CD14-positive monocyte (primary cell): ENCODE measurements at regions not wholly inside any gene's neighbourhood (a gene's known extent, or its start where the extent isn't known, plus 50 kb on each side); places are given as distances from the start of the nearest gene placed in this dataset.

Experiments used
- DNase-seq, 3 donors: peaks; one replicate each; pipeline ENCODE4 v3.0.0-alpha.2; 2011 to 2022
- H2AFZ ChIP-seq: 2 replicates; pipeline ENCODE4 v1.6.0; 2012; ENCODE audit warnings: mild to moderate bottlenecking, low read depth, low read length, inconsistent platforms; ENCODE audit not compliant: insufficient read depth, poor library complexity, severe bottlenecking
- H3K27ac ChIP-seq, 2 donors: 1 replicate in 1 of 2; 2 replicates in 1 of 2; pipeline ENCODE4 v1.5.1; 2012 to 2013; ENCODE audit warnings: low read length in 2 of 2, control low read depth in 1 of 2, inconsistent platforms in 1 of 2, low read depth in 1 of 2, mild to moderate bottlenecking in 1 of 2
- H3K27me3 ChIP-seq, 2 donors: one replicate each; pipeline versions ENCODE4 v1.6.0 to v1.6.1; 2011 to 2013; ENCODE audit warnings: low read length in 2 of 2; ENCODE audit not compliant: control insufficient read depth in 2 of 2, insufficient read depth in 2 of 2
- H3K36me3 ChIP-seq, 2 donors: replicated peaks in 1 of 2; 1 replicate in 1 of 2; 2 replicates in 1 of 2; pipeline versions ENCODE4 v1.5.1 to v1.6.1; 2012 to 2013; ENCODE audit warnings: low read length in 2 of 2, control low read depth in 1 of 2, inconsistent platforms in 1 of 2, mild to moderate bottlenecking in 1 of 2; ENCODE audit not compliant: insufficient read depth in 2 of 2, control insufficient read depth in 1 of 2
- H3K4me1 ChIP-seq, 2 donors: 1 replicate in 1 of 2; 2 replicates in 1 of 2; pipeline versions ENCODE4 v1.5.1 to v1.6.1; 2012 to 2013; ENCODE audit warnings: low read length in 2 of 2, control low read depth in 1 of 2, inconsistent platforms in 1 of 2, mild to moderate bottlenecking in 1 of 2, moderate library complexity in 1 of 2; ENCODE audit not compliant: insufficient read depth in 2 of 2, control insufficient read depth in 1 of 2
- H3K4me2 ChIP-seq: replicated peaks from 2 replicates; pipeline ENCODE3; 2012; ENCODE audit warnings: low read length, moderate library complexity, mild to moderate bottlenecking; ENCODE audit not compliant: poor library complexity, severe bottlenecking; ENCODE audit errors: extremely low read depth
- H3K4me3 ChIP-seq, 3 experiments: fragments of 200-600 bp in 1 of 3; sonication (generic) in 1 of 3; replicated peaks in 1 of 3; 1 replicate in 2 of 3; 2 replicates in 1 of 3; pipeline ENCODE4 v1.5.1; 2011 to 2013; ENCODE audit warnings: low read length in 3 of 3, mild to moderate bottlenecking in 3 of 3, control low read depth in 2 of 3, low read depth in 2 of 3, inconsistent platforms in 1 of 3, moderate library complexity in 1 of 3
- H3K79me2 ChIP-seq: 2 replicates; pipeline ENCODE4 v1.6.0; 2012; ENCODE audit warnings: mild to moderate bottlenecking, control low read depth, inconsistent platforms, low read length, moderate library complexity; ENCODE audit not compliant: insufficient read depth
- H3K9ac ChIP-seq: 2 replicates; pipeline ENCODE4 v1.6.0; 2017; ENCODE audit warnings: low read length, mild to moderate bottlenecking; ENCODE audit not compliant: insufficient read depth, poor library complexity, severe bottlenecking
- H3K9me3 ChIP-seq, 2 donors: replicated peaks in 1 of 2; 1 replicate in 1 of 2; 2 replicates in 1 of 2; pipeline versions ENCODE4 v1.5.1 to v1.6.1; 2012 to 2013; ENCODE audit warnings: low read length in 2 of 2, control low read depth in 1 of 2; ENCODE audit not compliant: control insufficient read depth in 1 of 2, insufficient read depth in 1 of 2
- H4K20me1 ChIP-seq: 2 replicates; pipeline ENCODE4 v1.6.0; 2012; ENCODE audit warnings: mild to moderate bottlenecking, low read length, control low read depth, moderate library complexity; ENCODE audit not compliant: insufficient read depth
- H3K27ac Mint-ChIP-seq, 7 donors: one replicate each; pipeline ENCODE4 v1.8.0; 2020; ENCODE audit warnings: mild to moderate bottlenecking in 7 of 7, mixed read lengths in 7 of 7, moderate library complexity in 6 of 7, inconsistent platforms in 2 of 7
- H3K27me3 Mint-ChIP-seq, 3 donors: one replicate each; pipeline ENCODE4 v1.8.0; 2021 to 2022; ENCODE audit warnings: low read depth in 3 of 3, mild to moderate bottlenecking in 3 of 3, mixed read lengths in 3 of 3, moderate library complexity in 3 of 3, inconsistent platforms in 1 of 3
- H3K36me3 Mint-ChIP-seq, 2 donors: one replicate each; pipeline ENCODE4 v1.8.0; 2020; ENCODE audit warnings: mixed read lengths in 2 of 2, inconsistent platforms in 1 of 2, mild to moderate bottlenecking in 1 of 2
- H3K4me1 Mint-ChIP-seq: one replicate; pipeline ENCODE4 v1.8.0; 2020; ENCODE audit warnings: mild to moderate bottlenecking, mixed read lengths
- H3K4me3 Mint-ChIP-seq, 2 donors: one replicate each; pipeline ENCODE4 v1.8.0; 2020; ENCODE audit warnings: mild to moderate bottlenecking in 2 of 2, mixed read lengths in 2 of 2, moderate library complexity in 1 of 2
- H3K9me3 Mint-ChIP-seq, 7 donors: one replicate each; pipeline ENCODE4 v1.8.0; 2020 to 2022; ENCODE audit warnings: mixed read lengths in 7 of 7, mild to moderate bottlenecking in 6 of 7, moderate library complexity in 6 of 7, inconsistent platforms in 2 of 7
- CTCF ChIP-seq: fragments of 200-600 bp; IDR thresholded peaks from one replicate; pipeline ENCODE4 v1.8.0; 2022; ENCODE audit warnings: antibody characterized with exemption, mild to moderate bottlenecking
- WGBS: methylation state at CpG from one replicate; pipeline ENCODE4 v1.1.5; 2013; ENCODE audit warnings: missing lambda C conversion rate; ENCODE audit not compliant: insufficient coverage; 5-methylcytosine and 5-hydroxymethylcytosine counted together
- intact Hi-C, 2 donors: fragments of 100-400 bp; cut with micrococcal nuclease; formaldehyde crosslinking; loops; one replicate each; pipeline versions ENCODE4 v1.15.0 to v1.15.1; 2023

DNA sequence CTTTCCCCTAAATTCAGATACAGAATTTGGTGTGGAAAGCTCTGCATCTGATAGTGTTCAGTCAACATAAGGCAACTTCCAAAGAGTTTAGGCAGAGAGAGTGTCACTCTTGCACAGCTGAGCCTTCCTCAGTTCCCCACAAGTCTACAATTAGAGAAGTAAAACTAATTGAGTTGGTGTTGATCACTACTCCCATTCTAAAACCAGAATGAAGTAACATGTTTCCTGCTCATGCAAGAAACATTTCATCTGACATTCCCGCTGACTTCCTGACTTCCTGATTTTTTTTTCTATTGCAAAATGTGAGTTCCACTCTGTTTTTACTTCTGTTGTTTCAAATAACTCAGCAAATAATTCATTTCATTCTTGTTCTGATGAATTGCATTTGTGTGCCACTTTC, 271.0 kb downstream of the ALG10B start:
- Histone ChIP-seq H3K4me3 (peak overlapping the region in 1 of 3 experiments; percentile 54), H3K27ac (peak overlapping the region in 1 of 2 donors; percentile 75), H3K79me2 (no peaks in the 10 kb centered on the region), H3K9me3 (no peaks in the 10 kb centered on the region), H3K4me1 (peaks cover 38 to 39% of the 10 kb centered on the region in 2 donors), H4K20me1 (no peaks in the 10 kb centered on the region), H3K27me3 (no peaks in the 10 kb centered on the region), H2AFZ (no peak overlapping the region), H3K36me3 (no peaks in the 10 kb centered on the region), H3K4me2 (peak overlapping the region; percentile 62), H3K9ac (no peak overlapping the region)
- Mint-ChIP-seq H3K9me3 (peaks cover under 1 to 9% (median 5%) of the 10 kb centered on the region in 7 donors), H3K36me3 (peaks cover 0 to 3% of the 10 kb centered on the region in 2 donors), H3K27ac (peak overlapping the region; percentile 58 to 86 (median 68)), H3K4me3 (peak overlapping the region in 1 of 2 donors; percentile 74), H3K27me3 (no peaks in the 10 kb centered on the region), H3K4me1 (peaks cover 43% of the 10 kb centered on the region)
- intact Hi-C loops: no loop called here
- no peak for TF ChIP-seq CTCF
- peak; percentile 19 to 58 (median 54) for DNase-seq
- no CpG with 5 or more reads among the region's 1 CpG for WGBS

DNA sequence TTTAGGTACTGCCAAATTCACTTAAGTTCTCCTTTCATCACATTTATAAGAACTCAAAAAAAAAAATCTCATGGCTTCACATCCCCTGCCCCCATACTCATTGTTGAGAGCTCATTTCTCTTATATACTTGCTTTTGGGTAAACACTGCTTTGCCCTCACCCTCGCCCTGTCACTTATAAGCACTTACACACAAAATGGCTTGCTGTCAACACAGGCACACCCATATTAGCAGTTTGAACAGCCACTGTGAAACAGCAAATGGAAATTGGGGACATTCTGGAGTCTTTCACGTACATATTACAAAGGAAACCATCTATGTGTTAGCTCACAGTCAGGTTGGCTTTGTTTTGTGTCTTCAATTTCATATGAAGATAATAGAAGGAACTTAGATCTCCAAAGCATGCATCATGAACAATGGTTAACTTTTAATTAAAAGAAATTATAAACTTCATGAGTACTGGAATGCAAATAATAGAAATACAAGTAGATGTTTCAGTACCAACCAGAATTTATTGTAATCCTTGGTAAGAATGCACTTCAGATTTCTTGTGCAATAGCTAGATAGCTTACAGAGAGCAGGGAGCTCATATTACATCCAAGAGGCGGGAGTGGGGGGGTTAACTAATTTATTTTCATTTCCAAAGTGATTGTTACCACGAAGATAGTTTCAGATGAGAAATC, 272.2 kb downstream of the ALG10B start:
- no peak for TF ChIP-seq CTCF
- intact Hi-C loops: no loop called here
- H3K4me1 ChIP-seq: peaks cover 38 to 39% of the 10 kb centered on the region in 2 donors
- H3K36me3 ChIP-seq: no peaks in the 10 kb centered on the region
- H3K27ac ChIP-seq: peak overlapping the region in 1 of 2 donors; percentile 14
- no peaks in the 10 kb centered on the region for H3K79me2 ChIP-seq
- Mint-ChIP-seq H3K27ac (peak overlapping the region in 3 of 7 donors; percentile 7 to 57 (median 11)), H3K27me3 (no peaks in the 10 kb centered on the region), H3K36me3 (peaks cover 0 to 3% of the 10 kb centered on the region in 2 donors), H3K9me3 (peaks cover 0 to 7% (median 3%) of the 10 kb centered on the region in 7 donors), H3K4me3 (no peak overlapping the region), H3K4me1 (peaks cover 40% of the 10 kb centered on the region)
- no peaks in the 10 kb centered on the region for H3K27me3 ChIP-seq
- DNase-seq: no peak
- no peak overlapping the region for H3K9ac ChIP-seq
- H2AFZ ChIP-seq: peak overlapping the region; percentile 14
- no peak overlapping the region for H3K4me3 ChIP-seq
- no peaks in the 10 kb centered on the region for H3K9me3 ChIP-seq
- no peaks in the 10 kb centered on the region for H4K20me1 ChIP-seq
- WGBS: 100% methylated on average over 1 of the region's 4 CpGs
- no peak overlapping the region for H3K4me2 ChIP-seq
